HG03135 (cell line): ENCODE measurements at regions not wholly inside any gene's neighbourhood (a gene's known extent, or its start where the extent isn't known, plus 50 kb on each side); places are given as distances from the start of the nearest gene placed in this dataset.

Source experiments
- ATAC-seq: cut with Tn5 transposase; IDR thresholded peaks from one replicate; pipeline ENCODE4 v1.9.1; 2021; ENCODE audit warnings: mild to moderate bottlenecking, moderate library complexity; ENCODE audit not compliant: unreplicated experiment

DNA sequence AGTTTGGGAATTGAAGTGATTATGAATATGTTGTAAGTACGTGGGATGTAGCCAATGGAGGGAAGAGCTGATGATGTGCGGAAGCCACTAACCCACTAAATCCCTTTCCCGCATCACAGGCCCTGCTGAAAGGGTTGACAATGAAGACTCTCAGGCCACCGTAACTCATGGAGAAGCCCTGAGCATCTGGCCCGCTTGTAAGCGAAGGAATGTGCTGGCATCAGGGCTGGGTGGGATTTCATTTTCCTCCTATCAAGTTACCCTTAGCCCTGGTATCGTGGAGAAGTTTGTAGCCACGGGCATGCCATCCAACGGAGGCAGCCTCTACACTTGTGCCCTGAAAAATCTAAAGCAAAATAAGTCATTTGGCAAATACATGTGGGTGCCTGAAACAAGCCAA is 355.0 kb downstream of the CDH26 start:
- no peak for ATAC-seq

DNA sequence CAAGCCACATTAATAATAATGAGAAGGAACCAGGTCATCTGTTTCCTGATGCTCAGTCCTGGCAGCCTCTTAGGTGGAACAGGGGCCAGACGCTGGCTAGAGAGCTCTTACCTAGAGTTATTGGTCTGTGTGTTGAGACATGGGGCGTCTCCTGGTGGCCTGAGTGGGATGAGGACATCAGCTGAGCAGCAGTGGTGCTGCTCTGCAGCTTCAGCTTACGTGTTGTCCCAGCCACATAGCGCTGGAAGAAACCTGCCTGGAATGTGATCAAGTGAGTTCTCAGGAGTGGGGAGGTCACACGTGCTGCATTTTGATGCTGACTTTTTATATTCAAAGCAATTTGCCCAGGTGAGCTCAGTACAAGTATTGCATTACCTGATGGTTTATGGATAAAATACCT is 355.4 kb downstream of the CDH26 start:
- no peak for ATAC-seq

DNA sequence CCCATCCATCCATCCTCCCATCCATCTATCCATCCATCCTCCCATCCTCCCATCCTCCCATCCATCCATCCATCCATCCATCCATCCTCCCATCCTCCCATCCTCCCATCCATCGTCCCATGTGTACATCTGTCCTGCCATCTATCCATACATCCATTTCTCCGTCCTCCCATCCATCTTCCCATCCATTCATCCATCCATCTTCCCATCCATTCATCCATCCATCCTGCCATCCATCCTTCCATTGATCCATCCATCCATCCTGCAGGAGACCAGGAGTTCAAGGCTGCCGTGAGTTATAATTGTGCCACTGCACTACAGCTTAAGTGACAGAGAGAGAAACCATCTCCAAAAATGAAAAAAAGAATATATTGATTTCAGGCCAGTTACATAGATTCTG is 356.5 kb downstream of the CDH26 start:
- ATAC-seq = no peak

DNA sequence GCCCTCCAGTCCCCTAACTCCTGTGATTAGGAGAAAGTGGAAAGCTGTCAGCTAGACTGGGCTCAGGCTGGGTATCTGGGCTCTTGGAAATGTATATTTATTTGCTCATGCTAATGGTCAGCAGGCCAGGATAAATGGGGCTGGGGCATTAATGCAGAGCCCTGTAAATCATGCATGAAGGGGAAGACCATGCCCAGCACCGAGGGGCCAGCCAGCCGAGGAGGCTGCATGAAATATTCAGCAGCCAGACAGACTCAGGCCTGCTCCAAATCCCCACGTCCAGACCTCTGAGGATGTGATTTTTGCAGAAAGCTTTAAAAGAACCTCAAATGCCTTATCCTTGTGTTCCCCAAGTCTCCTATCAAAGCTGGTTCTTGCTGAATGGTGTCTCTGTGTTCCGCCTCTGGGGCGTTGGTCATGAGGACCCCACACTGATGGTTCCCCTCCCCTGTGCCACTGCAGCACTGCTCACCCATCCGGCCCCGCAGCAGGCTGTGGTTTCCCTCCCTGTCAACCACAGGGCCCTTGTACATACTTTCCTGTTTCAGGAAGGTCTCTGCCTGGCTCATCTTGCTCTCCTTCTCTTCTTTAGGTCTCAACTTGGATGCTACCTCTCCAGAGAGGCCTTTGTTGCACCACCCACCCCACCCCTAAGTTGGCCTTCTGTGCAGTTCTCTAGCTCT is 358.4 kb downstream of the CDH26 start:
- no peak for ATAC-seq

DNA sequence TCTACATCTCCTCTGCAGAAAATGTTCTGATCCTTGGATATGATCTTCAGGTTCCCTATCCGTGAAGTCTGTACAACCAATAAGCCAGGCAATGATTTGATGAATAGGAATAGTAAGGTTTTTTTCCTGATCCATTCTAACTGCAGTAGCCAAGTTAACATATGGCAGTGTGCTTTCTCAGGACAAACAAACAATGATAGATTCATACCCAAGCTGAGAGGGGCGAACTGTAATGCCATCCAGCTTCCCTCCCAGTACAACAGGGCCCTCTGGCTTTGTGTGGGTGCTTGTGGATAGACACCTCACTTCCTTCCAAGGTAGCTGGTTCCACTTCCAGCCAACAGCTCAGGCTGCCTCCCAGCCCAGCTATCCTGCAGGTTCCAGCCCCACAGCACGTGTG is 359.2 kb downstream of the CDH26 start:
- ATAC-seq = no peak

DNA sequence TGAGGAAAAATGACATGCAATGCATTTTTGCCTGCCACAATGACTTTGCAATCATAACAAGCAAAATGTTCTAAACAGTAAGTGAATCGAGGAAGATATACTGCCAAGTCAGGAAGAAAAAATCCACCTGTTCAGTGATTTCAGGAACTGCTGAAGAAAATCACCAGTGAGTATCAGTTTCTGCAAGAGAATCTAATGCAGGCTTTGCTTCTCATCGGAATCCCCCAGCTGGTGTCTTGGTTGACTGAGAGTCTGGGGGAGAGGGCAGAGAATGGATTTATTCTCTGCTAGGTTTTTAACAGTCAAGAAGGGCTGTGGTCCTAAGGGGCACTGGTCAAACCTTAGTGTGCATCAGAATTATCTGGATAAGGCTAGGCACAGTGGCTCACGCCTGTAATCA is 363.4 kb downstream of the CDH26 start:
- ATAC-seq = no peak

DNA sequence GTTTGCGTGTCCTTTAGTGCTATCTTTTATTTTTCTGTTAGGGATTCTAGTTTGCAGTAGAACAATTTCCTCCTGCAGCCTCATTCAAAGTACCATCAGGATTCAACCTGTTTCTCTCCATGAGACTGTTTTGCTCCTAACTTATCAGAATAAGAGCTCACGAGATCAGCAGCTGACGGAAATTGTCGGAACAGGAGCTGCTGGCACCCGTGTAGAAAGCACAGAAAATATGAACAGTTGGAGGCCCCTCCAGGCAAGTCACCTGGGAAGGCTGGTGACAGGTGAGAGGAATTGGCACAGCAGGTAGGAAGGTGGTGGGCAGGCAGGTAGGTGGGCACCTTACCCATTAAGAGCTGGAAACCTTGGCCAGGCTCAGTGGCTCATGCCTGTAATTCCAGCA is 368.6 kb downstream of the CDH26 start:
- ATAC-seq = no peak

DNA sequence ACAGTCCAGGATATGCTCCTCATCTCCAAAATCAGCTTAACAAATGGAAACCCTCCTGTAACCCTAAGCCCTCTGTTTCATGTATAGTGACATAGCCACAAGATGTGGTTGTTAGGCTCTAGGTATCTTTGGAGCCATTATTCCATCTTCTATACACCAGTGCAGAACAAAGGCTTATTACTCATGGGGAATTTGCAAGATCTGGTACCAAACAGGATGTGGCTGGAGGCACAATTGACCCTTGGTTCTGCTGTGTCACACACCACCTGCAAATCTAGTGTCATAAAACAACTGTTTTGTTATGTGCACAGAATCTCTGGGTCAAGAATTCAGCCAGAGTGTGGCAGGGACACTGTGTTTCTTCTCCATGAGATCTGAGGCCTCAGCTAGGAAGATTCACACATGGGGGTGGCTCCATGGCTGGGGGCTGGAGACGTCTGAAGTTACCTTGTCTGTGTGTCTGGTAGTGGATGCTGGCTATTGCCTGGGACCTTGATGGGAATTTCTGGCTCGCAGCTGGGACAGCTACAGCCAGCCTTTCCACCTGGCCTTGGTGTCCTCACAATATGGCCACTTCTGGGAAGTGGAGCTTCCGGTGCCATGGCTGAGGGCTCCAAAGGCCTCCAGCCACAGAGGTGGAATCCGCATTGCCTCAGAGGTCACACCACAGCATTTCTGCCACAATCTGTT is 369.9 kb downstream of the CDH26 start:
- no peak for ATAC-seq

DNA sequence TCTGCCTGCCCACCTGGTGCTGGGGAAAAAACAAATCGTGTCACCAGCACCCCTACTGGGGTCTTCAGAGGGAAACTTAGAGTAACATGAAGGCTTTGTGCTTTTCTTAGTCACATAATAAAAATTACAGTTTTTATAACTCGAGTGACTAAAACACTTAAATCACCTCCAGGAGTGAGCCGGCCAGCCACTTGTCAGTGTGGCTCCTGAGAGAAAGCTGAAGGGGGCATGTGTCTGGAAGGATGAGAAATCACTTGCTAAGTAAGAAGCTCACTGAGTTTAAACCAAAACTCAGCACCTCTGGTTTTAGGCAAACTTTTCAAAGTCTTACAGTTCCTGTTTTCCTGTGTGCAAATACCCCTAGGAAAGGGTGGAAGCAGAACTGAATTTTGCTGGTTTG is 372.2 kb downstream of the CDH26 start:
- ATAC-seq = no peak

DNA sequence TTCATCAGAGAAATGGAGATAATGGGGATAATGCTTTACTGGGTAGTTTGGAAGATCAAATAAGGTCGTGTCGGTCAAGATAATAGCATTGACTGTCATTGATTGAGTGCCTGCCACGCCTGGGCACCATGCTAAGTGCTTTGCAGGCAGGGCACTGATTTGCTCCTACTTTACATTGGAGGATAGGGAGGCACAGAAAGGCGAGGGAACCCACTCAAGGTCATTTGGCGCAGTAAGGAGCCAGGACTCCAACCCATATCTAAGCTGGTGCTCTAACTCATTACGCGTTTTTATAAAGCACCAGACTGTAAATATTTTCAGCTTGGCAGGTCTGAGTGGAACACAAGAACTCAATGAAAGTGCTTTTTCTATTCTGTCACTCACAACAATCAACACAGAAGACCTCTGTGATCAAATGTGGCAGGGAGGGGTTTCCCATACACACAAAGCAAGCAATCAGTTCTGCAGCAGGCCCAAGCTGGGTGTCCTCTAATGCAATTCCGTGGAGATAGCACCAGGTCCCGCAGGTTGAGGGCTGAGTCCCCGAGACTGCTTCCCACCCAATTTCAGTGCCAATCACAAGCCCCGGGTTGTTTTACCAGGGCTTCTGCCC is 373.6 kb downstream of the CDH26 start:
- ATAC-seq = no peak

DNA sequence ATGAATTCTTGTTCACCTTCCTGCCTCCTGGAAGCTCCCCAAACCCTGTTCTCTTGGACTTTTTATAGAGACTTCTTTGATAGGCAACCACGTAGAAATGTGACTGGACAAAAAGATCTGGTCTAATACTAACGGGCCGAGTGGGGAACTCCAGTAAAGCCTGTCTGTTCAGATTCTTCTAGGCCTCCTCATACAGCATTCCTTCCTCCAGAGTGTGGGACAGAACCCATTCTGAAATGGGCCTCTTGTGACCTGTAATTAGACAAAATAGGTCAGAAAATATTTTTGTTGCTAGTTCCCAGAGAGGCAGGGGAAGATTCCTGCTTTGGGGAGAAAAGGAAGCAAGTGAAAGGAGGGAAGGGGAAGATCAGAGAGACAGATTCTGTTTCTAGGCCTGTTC is 374.3 kb downstream of the CDH26 start:
- no peak for ATAC-seq

DNA sequence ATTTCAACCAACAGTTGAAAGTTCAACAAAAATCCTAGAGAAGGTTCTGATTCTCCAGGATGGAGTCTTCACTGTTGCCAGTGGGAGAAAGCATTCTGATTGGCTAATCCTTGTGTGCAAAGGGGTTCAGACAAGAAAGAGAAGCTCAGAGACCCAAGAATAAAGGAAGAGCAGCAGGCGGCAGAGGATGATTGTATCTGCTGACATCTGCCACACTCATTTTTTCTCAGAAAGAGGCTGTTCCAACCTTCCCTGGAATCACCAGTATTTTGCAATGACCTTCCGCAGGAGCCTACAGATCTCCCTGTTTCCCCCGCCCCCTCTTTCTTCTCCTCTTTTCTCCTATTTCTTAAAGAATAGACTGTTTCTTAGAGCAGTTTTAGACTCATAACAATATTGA is 376.7 kb downstream of the CDH26 start:
- no peak for ATAC-seq

DNA sequence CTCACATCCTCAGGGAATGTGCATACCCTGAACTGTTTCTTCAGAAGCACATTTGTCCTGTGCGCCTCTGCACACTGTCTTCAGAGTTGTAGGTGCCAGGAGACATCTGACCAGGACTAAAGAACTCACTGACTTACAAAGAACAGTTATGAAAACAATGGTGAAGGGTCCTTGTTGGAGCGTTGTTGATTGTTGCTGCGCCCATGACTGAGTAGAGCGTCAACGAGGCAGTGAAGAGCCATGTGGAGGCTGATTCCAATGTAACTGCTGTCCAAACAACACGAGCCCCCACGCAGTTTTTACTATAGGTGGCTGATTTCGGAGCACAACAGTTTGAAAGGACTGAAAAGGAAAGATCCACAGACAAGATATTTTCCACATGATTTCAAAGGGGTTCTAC is 380.3 kb downstream of the CDH26 start:
- no peak for ATAC-seq

DNA sequence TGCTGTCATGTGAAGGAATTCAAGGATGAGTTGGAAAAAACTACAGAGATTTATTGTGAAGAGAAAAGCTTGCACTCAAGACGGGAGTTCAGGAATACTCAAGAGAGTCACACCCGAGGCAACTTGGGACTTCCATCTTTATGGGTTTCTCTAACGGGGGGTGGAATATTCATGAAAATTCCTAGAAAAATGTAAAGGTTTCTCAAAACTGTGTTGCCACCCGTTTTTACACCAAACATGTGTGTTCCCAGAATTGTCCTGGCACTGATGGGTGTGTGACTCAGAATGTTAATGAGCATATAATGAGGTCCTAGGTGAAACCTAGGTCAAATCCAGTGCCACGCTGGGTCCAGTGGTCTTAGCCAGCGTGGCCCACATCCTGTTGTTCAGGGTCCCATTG is 381.5 kb downstream of the CDH26 start:
- ATAC-seq = no peak

DNA sequence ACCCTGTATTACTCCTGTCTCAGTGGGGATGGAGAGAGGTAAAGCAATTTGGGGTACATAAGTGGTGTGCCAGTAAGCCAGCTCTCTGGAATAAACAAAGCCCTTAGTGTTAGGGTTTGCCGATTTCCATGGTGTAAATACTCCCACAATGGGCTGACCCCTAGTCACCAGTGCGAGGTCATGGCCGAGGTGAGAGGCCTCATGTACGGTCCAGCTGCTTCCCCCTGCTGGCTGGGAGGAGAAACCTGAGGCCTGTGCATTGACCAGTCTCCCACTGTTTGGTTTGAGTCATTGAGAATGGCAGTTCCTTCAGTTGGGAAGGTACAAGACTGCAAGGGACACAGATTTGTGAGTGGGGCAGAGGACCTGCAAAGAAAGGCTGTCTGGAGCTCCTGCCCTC is 382.0 kb downstream of the CDH26 start:
- ATAC-seq = no peak

DNA sequence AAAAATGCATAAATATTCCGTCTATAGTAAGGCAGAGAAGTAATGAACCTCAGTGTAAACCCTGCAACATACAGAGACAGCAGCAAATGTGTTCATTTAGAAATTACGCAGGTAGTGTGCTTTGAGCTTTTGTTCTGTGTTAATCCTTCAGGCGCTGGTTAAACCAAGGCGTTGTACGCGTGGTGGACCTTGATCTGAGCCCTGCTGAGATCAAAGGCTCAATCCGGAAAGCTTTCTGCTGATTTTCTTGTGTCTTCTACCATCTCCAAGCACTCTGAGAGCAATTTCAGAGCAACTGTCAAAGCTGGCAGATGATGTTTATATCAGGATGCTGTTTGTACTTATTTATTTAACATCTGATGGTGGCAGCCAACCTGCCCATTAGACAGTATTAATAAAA is 382.8 kb downstream of the CDH26 start:
- no peak for ATAC-seq

DNA sequence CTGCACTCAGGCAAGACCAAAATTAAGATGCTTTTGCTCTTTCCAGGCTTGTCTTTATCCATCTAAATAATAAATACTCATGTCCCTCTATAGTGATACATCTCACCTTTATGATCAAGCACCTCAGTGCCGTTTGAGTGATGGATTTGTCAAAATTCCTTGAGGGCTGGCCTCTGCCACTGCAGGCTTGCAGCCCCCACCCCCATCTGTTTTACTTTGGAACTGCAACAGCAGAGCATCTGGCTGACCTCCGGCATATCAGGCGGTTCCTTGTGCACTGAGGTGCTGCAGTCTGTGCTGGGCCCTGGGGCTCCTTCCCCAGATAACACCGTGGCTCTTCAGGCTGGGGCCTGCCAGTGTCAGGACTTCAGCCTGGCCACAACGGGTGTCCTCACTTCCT is 386.9 kb downstream of the CDH26 start:
- no peak for ATAC-seq

DNA sequence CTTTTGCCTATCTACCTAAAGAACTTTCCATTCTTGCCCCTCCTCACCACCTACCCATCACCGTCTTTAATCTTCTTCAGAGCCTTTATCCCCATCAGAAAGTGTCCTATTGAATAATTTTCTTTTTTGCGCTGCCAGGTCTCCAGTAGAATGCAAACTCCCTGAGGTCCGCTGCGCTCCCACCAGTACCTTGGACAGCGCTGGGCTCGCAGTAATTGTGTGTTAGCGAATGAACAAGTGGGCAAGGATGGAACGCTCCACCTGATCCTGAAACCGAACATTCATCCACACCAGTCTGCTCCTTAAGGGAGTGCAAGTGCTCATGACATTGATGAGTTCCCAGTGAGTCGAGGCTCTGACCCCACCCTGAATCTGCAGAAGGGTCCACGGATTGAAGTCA is 391.2 kb downstream of the CDH26 start:
- ATAC-seq = no peak

DNA sequence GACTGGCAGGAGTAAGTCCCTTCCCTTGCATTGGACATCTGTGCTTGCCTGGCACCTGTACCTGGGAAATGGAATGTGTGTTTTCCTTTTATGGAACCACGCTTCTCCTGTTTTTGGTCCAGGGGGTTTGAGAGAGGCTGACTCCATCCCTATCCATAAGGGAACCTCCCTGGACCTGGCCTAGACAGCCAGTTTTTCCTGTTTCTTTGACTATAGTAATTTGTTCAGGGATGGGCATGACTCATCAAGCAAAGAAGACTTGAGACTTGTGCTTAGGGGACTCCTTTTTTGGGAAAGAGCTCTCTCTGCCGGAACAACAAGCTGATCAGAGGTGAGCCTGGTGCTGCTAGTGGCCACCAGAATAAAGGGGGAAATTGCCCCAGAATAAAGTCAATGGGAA is 393.8 kb downstream of the CDH26 start:
- no peak for ATAC-seq

DNA sequence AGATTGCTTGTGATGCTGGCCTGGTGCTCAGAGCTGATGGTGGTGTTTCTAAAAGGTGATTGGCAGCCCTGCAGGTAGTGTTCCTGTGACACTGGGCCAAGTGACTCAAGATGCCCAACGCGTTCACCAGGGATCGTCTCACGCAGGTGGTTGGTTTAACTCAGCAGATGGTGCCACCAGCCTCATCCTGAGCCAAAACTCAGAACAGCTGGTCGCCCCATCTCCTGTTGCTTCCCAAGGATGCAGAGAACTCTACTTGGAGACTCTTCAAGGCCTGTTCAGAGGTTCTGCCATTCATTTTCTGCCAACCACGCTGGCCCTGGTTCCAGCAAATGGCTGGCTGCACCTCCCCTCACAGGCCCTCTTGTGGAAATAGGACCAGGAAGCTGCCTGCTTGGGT is 394.4 kb downstream of the CDH26 start:
- no peak for ATAC-seq

DNA sequence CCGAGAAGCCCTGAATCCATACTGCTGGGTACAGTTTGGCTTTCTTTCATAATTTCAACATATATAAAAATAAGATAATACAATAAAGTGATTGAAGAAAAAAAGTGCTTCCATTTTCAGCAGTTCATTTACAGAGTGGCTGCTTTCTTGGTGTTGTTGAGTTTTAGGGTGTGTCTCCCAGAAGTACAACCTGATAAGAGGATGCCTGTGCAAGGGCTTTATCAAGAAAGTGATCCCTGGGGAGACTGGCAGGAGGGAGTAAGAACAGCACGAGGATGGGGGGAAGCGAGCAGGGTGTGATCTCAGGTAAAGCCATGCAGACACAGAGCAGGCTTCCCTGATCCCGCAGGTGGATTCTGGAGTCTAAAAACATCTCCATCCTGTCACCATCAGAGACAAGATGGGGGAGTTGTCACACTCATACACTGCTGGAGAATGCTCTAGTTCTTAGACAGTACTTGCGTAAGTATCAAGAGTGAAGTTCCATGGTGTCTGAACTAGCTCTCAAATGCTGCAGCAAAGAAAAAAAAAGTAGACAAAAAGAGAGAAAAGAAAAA is 395.9 kb downstream of the CDH26 start:
- ATAC-seq = no peak

DNA sequence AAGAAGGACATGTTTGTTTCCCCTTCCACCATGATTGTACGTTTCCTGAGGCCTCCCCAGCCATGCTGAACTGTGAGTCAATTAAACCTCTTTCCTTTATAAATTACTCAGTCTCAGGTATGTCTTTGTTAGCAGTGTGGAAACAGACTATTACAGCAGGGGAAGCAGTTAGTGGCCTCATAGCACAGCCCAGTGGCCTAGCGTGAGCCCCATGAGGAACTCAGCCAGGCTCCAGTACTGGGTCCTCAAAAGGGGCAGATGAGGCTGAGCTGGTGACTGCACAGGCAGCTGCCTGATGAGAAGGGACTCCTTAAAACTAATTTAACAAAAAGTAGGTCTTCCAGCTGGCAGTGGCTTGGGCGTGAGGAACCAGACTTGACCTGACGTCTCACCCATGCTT is 399.9 kb downstream of the CDH26 start:
- no peak for ATAC-seq
